H1 (cell line): ENCODE measurements at regions not wholly inside any gene's neighbourhood (a gene's known extent, or its start where the extent isn't known, plus 50 kb on each side); places are given as distances from the start of the nearest gene placed in this dataset.

Source experiments
- MAX ChIP-seq: IDR thresholded peaks from 2 replicates; pipeline ENCODE4 v1.6.1; 2012; ENCODE audit warnings: inconsistent platforms
- TAF1 ChIP-seq: IDR thresholded peaks from 2 replicates; pipeline ENCODE4 v1.6.1; 2011; ENCODE audit warnings: mild to moderate bottlenecking, low read depth, low read length
- TF ChIP-seq, protein P1 (sequence below), 3 experiments: IDR thresholded peaks; 1 replicate in 2 of 3; 2 replicates in 1 of 3; pipeline versions ENCODE4 v1.5.1 to v1.6.1; 2011; ENCODE audit warnings: low read length in 3 of 3, mild to moderate bottlenecking in 3 of 3, inconsistent platforms in 2 of 3, low read depth in 1 of 3, moderate library complexity in 1 of 3; ENCODE audit not compliant: insufficient read depth in 1 of 3; ENCODE audit errors: control extremely low read depth in 1 of 3

DNA sequence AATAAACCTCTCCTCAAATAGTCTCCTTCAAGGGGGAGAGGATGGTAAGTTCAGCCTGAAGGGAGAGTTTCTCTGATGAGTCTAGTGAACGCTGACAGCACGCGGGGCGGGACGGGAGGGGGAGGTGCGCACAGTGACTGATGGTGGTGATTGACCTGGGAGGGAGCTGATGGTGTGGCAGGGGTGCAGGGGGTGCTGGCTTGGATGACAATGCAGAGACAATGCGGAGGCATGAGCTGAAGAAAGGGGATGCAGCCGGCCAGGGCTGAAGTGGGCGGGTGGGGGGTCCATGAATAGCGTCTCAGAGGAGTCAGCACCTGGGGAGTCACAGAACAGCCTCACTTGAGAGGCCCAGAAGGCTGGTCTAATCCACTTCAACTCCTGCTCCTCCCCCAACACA lies 142.5 kb upstream of the PJA1 start:
- 0 out of 2 replicates have a peak, but pooled peaks have one; percentile 14 for TF ChIP-seq MAX
- TF ChIP-seq, protein P1, sequence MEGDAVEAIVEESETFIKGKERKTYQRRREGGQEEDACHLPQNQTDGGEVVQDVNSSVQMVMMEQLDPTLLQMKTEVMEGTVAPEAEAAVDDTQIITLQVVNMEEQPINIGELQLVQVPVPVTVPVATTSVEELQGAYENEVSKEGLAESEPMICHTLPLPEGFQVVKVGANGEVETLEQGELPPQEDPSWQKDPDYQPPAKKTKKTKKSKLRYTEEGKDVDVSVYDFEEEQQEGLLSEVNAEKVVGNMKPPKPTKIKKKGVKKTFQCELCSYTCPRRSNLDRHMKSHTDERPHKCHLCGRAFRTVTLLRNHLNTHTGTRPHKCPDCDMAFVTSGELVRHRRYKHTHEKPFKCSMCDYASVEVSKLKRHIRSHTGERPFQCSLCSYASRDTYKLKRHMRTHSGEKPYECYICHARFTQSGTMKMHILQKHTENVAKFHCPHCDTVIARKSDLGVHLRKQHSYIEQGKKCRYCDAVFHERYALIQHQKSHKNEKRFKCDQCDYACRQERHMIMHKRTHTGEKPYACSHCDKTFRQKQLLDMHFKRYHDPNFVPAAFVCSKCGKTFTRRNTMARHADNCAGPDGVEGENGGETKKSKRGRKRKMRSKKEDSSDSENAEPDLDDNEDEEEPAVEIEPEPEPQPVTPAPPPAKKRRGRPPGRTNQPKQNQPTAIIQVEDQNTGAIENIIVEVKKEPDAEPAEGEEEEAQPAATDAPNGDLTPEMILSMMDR (IDR thresholded peaks at IDR 0.05; ENCODE audit: control extremely low read depth in 1 of 3, insufficient read depth in 1 of 3, low read depth in 1 of 3, low read length in 3 of 3) = no peak
- no peak for TF ChIP-seq TAF1
